ENCODE measurements at regions not wholly inside any gene's neighbourhood (a gene's known extent, or its start where the extent isn't known, plus 50 kb on each side); places are given as distances from the start of the nearest gene placed in this dataset.

DNA sequence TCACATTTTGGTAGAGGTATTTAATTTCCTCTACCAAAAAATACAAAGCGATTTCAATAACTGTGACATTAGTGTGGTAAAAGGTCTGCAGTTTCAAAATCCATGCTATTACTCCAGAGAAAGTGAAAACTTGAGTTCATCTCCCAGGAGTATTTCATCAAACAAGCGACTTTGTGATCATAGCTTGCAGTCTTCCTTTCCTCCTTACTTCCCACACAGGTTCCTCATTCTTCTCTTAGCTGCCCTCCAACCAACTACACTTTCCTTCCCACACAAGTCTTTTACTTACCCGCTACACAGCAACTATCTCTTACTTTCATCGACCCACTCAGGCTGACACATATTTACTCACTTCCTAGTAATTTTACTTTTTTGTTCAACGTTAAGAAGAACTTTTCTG is 413.4 kb upstream of the USP15 start:
- TF ChIP-seq CTCF (IDR thresholded peaks at IDR 0.05; ENCODE audit: low read depth, low read length, missing input control) (no peak), RAD21 (IDR thresholded peaks at IDR 0.05) (no peak), JUND (IDR thresholded peaks at IDR 0.05) (no peak), TAF1 (conservative IDR thresholded peaks at IDR 0.05) (no peak), YY1 (IDR thresholded peaks at IDR 0.05) (no peak)
- TF ChIP-seq, protein P1, sequence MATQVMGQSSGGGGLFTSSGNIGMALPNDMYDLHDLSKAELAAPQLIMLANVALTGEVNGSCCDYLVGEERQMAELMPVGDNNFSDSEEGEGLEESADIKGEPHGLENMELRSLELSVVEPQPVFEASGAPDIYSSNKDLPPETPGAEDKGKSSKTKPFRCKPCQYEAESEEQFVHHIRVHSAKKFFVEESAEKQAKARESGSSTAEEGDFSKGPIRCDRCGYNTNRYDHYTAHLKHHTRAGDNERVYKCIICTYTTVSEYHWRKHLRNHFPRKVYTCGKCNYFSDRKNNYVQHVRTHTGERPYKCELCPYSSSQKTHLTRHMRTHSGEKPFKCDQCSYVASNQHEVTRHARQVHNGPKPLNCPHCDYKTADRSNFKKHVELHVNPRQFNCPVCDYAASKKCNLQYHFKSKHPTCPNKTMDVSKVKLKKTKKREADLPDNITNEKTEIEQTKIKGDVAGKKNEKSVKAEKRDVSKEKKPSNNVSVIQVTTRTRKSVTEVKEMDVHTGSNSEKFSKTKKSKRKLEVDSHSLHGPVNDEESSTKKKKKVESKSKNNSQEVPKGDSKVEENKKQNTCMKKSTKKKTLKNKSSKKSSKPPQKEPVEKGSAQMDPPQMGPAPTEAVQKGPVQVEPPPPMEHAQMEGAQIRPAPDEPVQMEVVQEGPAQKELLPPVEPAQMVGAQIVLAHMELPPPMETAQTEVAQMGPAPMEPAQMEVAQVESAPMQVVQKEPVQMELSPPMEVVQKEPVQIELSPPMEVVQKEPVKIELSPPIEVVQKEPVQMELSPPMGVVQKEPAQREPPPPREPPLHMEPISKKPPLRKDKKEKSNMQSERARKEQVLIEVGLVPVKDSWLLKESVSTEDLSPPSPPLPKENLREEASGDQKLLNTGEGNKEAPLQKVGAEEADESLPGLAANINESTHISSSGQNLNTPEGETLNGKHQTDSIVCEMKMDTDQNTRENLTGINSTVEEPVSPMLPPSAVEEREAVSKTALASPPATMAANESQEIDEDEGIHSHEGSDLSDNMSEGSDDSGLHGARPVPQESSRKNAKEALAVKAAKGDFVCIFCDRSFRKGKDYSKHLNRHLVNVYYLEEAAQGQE (IDR thresholded peaks at IDR 0.05) = no peak
